ENCODE measurements at regions not wholly inside any gene's neighbourhood (a gene's known extent, or its start where the extent isn't known, plus 50 kb on each side); places are given as distances from the start of the nearest gene placed in this dataset.

GRCh38 chr10:130434446-130435385 is 298.5 kb downstream of the GLRX3 start:
- no peak for TF ChIP-seq SPI1 (IDR thresholded peaks at IDR 0.05; ENCODE audit: low read depth, low read length)
- TF ChIP-seq PAX5 (IDR thresholded peaks at IDR 0.05; ENCODE audit: insufficient read depth, low read length, severe bottlenecking), result no peak
- TF ChIP-seq POLR2AphosphoS5 (IDR thresholded peaks at IDR 0.05; ENCODE audit: low read depth, low read length), result no peak
- TF ChIP-seq POLR2A (IDR thresholded peaks at IDR 0.05; ENCODE audit: low read depth, low read length), result no peak
- no peak for TF ChIP-seq TAF1 (IDR thresholded peaks at IDR 0.05; ENCODE audit: low read depth, low read length)
- no peak for DNase-seq (ENCODE audit: insufficient read length, low spot score)
- FAIRE-seq, result no peak

DNA sequence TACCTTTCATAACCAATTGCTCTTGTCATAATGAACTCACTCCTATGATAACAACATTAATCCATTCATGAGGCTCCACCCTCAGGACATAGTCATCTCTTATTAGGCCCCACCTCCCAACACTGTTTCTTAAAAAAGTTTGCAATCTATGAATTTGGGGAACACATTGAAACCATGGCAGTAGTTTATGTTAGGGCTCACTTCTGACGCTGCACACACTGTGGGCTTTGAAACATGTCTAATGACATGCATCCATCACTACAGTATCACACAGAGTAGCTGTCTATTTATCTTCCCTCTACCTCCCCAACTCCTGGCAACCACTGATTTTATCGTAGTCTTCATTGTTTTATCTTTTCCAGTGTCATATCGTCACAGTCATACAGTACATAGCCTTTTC is 299.8 kb downstream of the GLRX3 start:
- no peak for DNase-seq (ENCODE audit: insufficient read length, low spot score)
- TF ChIP-seq PAX5 (IDR thresholded peaks at IDR 0.05; ENCODE audit: insufficient read depth, low read length, severe bottlenecking) (no peak), POU2F2 (IDR thresholded peaks at IDR 0.05; ENCODE audit: low read depth, low read length) (no peak), SPI1 (IDR thresholded peaks at IDR 0.05; ENCODE audit: low read depth, low read length) (no peak), TAF1 (IDR thresholded peaks at IDR 0.05; ENCODE audit: low read depth, low read length) (no peak), POLR2A (IDR thresholded peaks at IDR 0.05; ENCODE audit: low read depth, low read length) (no peak), POLR2AphosphoS5 (IDR thresholded peaks at IDR 0.05; ENCODE audit: low read depth, low read length) (no peak)
- no peak for FAIRE-seq

- TF ChIP-seq POLR2AphosphoS5 (IDR thresholded peaks at IDR 0.05; ENCODE audit: low read depth, low read length), result no peak
- TF ChIP-seq PAX5 (IDR thresholded peaks at IDR 0.05; ENCODE audit: insufficient read depth, low read length, severe bottlenecking), result no peak
- no peak for TF ChIP-seq SPI1 (IDR thresholded peaks at IDR 0.05; ENCODE audit: low read depth, low read length)
- no peak for FAIRE-seq
Measured at GRCh38 chr10:130438861-130439260, 302.7 kb downstream of the GLRX3 start.

GRCh38 chr10:130439766-130440165 is 303.6 kb downstream of the GLRX3 start:
- DNase-seq (ENCODE audit: insufficient read length, low spot score) (no peak), FAIRE-seq (no peak)
- TF ChIP-seq PAX5 (IDR thresholded peaks at IDR 0.05; ENCODE audit: insufficient read depth, low read length, severe bottlenecking) (no peak), TAF1 (IDR thresholded peaks at IDR 0.05; ENCODE audit: low read depth, low read length) (no peak), SPI1 (IDR thresholded peaks at IDR 0.05; ENCODE audit: low read depth, low read length) (no peak), POLR2AphosphoS5 (IDR thresholded peaks at IDR 0.05; ENCODE audit: low read depth, low read length) (no peak), POU2F2 (IDR thresholded peaks at IDR 0.05; ENCODE audit: low read depth, low read length) (no peak), POLR2A (IDR thresholded peaks at IDR 0.05; ENCODE audit: low read depth, low read length) (no peak)

More at GRCh38 chr10:130438861-130439260, 302.7 kb downstream of the GLRX3 start:
- DNase-seq (ENCODE audit: insufficient read length, low spot score), result no peak

DNA sequence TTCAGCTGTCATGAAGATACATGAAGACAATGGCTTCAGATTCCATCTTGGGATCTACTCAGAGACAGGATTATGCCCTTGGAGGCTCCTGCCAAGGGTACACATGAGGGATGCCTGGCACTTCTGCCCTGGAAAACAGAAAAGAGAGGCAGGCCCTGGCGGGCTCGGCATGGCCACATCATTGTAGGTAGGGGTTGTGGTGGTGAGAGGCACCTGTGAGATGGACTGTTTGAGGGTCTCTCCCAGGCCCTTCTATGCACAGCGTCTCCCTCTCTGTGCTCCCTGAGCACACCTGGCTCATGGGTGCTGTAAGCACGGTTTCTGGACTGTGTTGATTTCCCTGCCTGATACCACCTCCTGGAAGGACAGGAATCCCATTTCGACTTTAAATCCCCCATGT is 304.3 kb downstream of the GLRX3 start:
- DNase-seq (ENCODE audit: insufficient read length, low spot score) (no peak), FAIRE-seq (no peak)
- TF ChIP-seq TAF1 (IDR thresholded peaks at IDR 0.05; ENCODE audit: low read depth, low read length) (no peak), POLR2A (IDR thresholded peaks at IDR 0.05; ENCODE audit: low read depth, low read length) (no peak), SPI1 (IDR thresholded peaks at IDR 0.05; ENCODE audit: low read depth, low read length) (no peak), POU2F2 (IDR thresholded peaks at IDR 0.05; ENCODE audit: low read depth, low read length) (no peak), POLR2AphosphoS5 (IDR thresholded peaks at IDR 0.05; ENCODE audit: low read depth, low read length) (no peak), PAX5 (IDR thresholded peaks at IDR 0.05; ENCODE audit: insufficient read depth, low read length, severe bottlenecking) (no peak)

- TF ChIP-seq POLR2A (IDR thresholded peaks at IDR 0.05; ENCODE audit: low read depth, low read length) (no peak), SPI1 (IDR thresholded peaks at IDR 0.05; ENCODE audit: low read depth, low read length) (no peak), PAX5 (IDR thresholded peaks at IDR 0.05; ENCODE audit: insufficient read depth, low read length, severe bottlenecking) (no peak), TAF1 (IDR thresholded peaks at IDR 0.05; ENCODE audit: low read depth, low read length) (no peak), POU2F2 (IDR thresholded peaks at IDR 0.05; ENCODE audit: low read depth, low read length) (no peak), POLR2AphosphoS5 (IDR thresholded peaks at IDR 0.05; ENCODE audit: low read depth, low read length) (no peak)
- no peak for DNase-seq (ENCODE audit: insufficient read length, low spot score)
- FAIRE-seq, result no peak
Measured at GRCh38 chr10:130440971-130441370, 304.8 kb downstream of the GLRX3 start.

DNA sequence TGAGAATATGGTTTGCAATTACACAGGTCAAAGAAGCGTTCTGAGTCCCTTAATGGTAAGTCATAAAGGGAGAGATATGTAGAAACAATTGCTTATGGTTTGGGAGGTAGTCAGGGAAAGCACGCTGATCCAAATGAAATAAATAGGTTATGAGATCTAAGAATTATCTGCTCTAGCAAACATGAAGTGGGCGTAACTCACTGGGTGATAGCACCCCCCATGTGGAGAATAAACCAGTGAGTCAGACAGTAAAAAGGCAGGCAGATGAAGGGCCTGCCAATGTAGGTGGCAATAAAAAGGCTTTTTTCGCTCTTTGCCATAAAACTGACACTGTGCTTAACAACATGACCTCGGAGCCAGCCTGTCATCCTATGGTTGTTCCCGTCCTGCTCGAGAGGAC is 306.9 kb downstream of the GLRX3 start:
- TF ChIP-seq SPI1 (IDR thresholded peaks at IDR 0.05; ENCODE audit: low read depth, low read length) (no peak), POLR2AphosphoS5 (IDR thresholded peaks at IDR 0.05; ENCODE audit: low read depth, low read length) (no peak), POLR2A (IDR thresholded peaks at IDR 0.05; ENCODE audit: low read depth, low read length) (no peak), TAF1 (IDR thresholded peaks at IDR 0.05; ENCODE audit: low read depth, low read length) (no peak), POU2F2 (IDR thresholded peaks at IDR 0.05; ENCODE audit: low read depth, low read length) (no peak), PAX5 (IDR thresholded peaks at IDR 0.05; ENCODE audit: insufficient read depth, low read length, severe bottlenecking) (no peak)
- no peak for DNase-seq (ENCODE audit: insufficient read length, low spot score)
- no peak for FAIRE-seq

- FAIRE-seq, result no peak
- DNase-seq (ENCODE audit: insufficient read length, low spot score), result no peak
- no peak for TF ChIP-seq TAF1 (IDR thresholded peaks at IDR 0.05; ENCODE audit: low read depth, low read length)
- no peak for TF ChIP-seq SPI1 (IDR thresholded peaks at IDR 0.05; ENCODE audit: low read depth, low read length)
- no peak for TF ChIP-seq POLR2A (IDR thresholded peaks at IDR 0.05; ENCODE audit: low read depth, low read length)
- no peak for TF ChIP-seq POLR2AphosphoS5 (IDR thresholded peaks at IDR 0.05; ENCODE audit: low read depth, low read length)
- TF ChIP-seq PAX5 (IDR thresholded peaks at IDR 0.05; ENCODE audit: insufficient read depth, low read length, severe bottlenecking), result no peak
- no peak for TF ChIP-seq POU2F2 (IDR thresholded peaks at IDR 0.05; ENCODE audit: low read depth, low read length)
Measured at GRCh38 chr10:130453036-130453720, 317.0 kb downstream of the GLRX3 start.
